CD14-positive monocyte (primary cell): ENCODE measurements at regions not wholly inside any gene's neighbourhood (a gene's known extent, or its start where the extent isn't known, plus 50 kb on each side); places are given as distances from the start of the nearest gene placed in this dataset.

Source experiments
- DNase-seq, 3 donors: peaks; one replicate each; pipeline ENCODE4 v3.0.0-alpha.2; 2011 to 2022
- H2AFZ ChIP-seq: 2 replicates; pipeline ENCODE4 v1.6.0; 2012; ENCODE audit warnings: mild to moderate bottlenecking, low read depth, low read length, inconsistent platforms; ENCODE audit not compliant: insufficient read depth, poor library complexity, severe bottlenecking
- H3K27ac ChIP-seq, 2 donors: 1 replicate in 1 of 2; 2 replicates in 1 of 2; pipeline ENCODE4 v1.5.1; 2012 to 2013; ENCODE audit warnings: low read length in 2 of 2, control low read depth in 1 of 2, inconsistent platforms in 1 of 2, low read depth in 1 of 2, mild to moderate bottlenecking in 1 of 2
- H3K27me3 ChIP-seq, 2 donors: one replicate each; pipeline versions ENCODE4 v1.6.0 to v1.6.1; 2011 to 2013; ENCODE audit warnings: low read length in 2 of 2; ENCODE audit not compliant: control insufficient read depth in 2 of 2, insufficient read depth in 2 of 2
- H3K36me3 ChIP-seq, 2 donors: replicated peaks in 1 of 2; 1 replicate in 1 of 2; 2 replicates in 1 of 2; pipeline versions ENCODE4 v1.5.1 to v1.6.1; 2012 to 2013; ENCODE audit warnings: low read length in 2 of 2, control low read depth in 1 of 2, inconsistent platforms in 1 of 2, mild to moderate bottlenecking in 1 of 2; ENCODE audit not compliant: insufficient read depth in 2 of 2, control insufficient read depth in 1 of 2
- H3K4me1 ChIP-seq, 2 donors: 1 replicate in 1 of 2; 2 replicates in 1 of 2; pipeline versions ENCODE4 v1.5.1 to v1.6.1; 2012 to 2013; ENCODE audit warnings: low read length in 2 of 2, control low read depth in 1 of 2, inconsistent platforms in 1 of 2, mild to moderate bottlenecking in 1 of 2, moderate library complexity in 1 of 2; ENCODE audit not compliant: insufficient read depth in 2 of 2, control insufficient read depth in 1 of 2
- H3K4me2 ChIP-seq: replicated peaks from 2 replicates; pipeline ENCODE3; 2012; ENCODE audit warnings: low read length, moderate library complexity, mild to moderate bottlenecking; ENCODE audit not compliant: poor library complexity, severe bottlenecking; ENCODE audit errors: extremely low read depth
- H3K4me3 ChIP-seq, 3 experiments: fragments of 200-600 bp in 1 of 3; sonication (generic) in 1 of 3; replicated peaks in 1 of 3; 1 replicate in 2 of 3; 2 replicates in 1 of 3; pipeline ENCODE4 v1.5.1; 2011 to 2013; ENCODE audit warnings: low read length in 3 of 3, mild to moderate bottlenecking in 3 of 3, control low read depth in 2 of 3, low read depth in 2 of 3, inconsistent platforms in 1 of 3, moderate library complexity in 1 of 3
- H3K79me2 ChIP-seq: 2 replicates; pipeline ENCODE4 v1.6.0; 2012; ENCODE audit warnings: mild to moderate bottlenecking, control low read depth, inconsistent platforms, low read length, moderate library complexity; ENCODE audit not compliant: insufficient read depth
- H3K9ac ChIP-seq: 2 replicates; pipeline ENCODE4 v1.6.0; 2017; ENCODE audit warnings: low read length, mild to moderate bottlenecking; ENCODE audit not compliant: insufficient read depth, poor library complexity, severe bottlenecking
- H3K9me3 ChIP-seq, 2 donors: replicated peaks in 1 of 2; 1 replicate in 1 of 2; 2 replicates in 1 of 2; pipeline versions ENCODE4 v1.5.1 to v1.6.1; 2012 to 2013; ENCODE audit warnings: low read length in 2 of 2, control low read depth in 1 of 2; ENCODE audit not compliant: control insufficient read depth in 1 of 2, insufficient read depth in 1 of 2
- H4K20me1 ChIP-seq: 2 replicates; pipeline ENCODE4 v1.6.0; 2012; ENCODE audit warnings: mild to moderate bottlenecking, low read length, control low read depth, moderate library complexity; ENCODE audit not compliant: insufficient read depth
- H3K27ac Mint-ChIP-seq, 7 donors: one replicate each; pipeline ENCODE4 v1.8.0; 2020; ENCODE audit warnings: mild to moderate bottlenecking in 7 of 7, mixed read lengths in 7 of 7, moderate library complexity in 6 of 7, inconsistent platforms in 2 of 7
- H3K27me3 Mint-ChIP-seq, 3 donors: one replicate each; pipeline ENCODE4 v1.8.0; 2021 to 2022; ENCODE audit warnings: low read depth in 3 of 3, mild to moderate bottlenecking in 3 of 3, mixed read lengths in 3 of 3, moderate library complexity in 3 of 3, inconsistent platforms in 1 of 3
- H3K36me3 Mint-ChIP-seq, 2 donors: one replicate each; pipeline ENCODE4 v1.8.0; 2020; ENCODE audit warnings: mixed read lengths in 2 of 2, inconsistent platforms in 1 of 2, mild to moderate bottlenecking in 1 of 2
- H3K4me1 Mint-ChIP-seq: one replicate; pipeline ENCODE4 v1.8.0; 2020; ENCODE audit warnings: mild to moderate bottlenecking, mixed read lengths
- H3K4me3 Mint-ChIP-seq, 2 donors: one replicate each; pipeline ENCODE4 v1.8.0; 2020; ENCODE audit warnings: mild to moderate bottlenecking in 2 of 2, mixed read lengths in 2 of 2, moderate library complexity in 1 of 2
- H3K9me3 Mint-ChIP-seq, 7 donors: one replicate each; pipeline ENCODE4 v1.8.0; 2020 to 2022; ENCODE audit warnings: mixed read lengths in 7 of 7, mild to moderate bottlenecking in 6 of 7, moderate library complexity in 6 of 7, inconsistent platforms in 2 of 7
- CTCF ChIP-seq: fragments of 200-600 bp; IDR thresholded peaks from one replicate; pipeline ENCODE4 v1.8.0; 2022; ENCODE audit warnings: antibody characterized with exemption, mild to moderate bottlenecking
- WGBS: methylation state at CpG from one replicate; pipeline ENCODE4 v1.1.5; 2013; ENCODE audit warnings: missing lambda C conversion rate; ENCODE audit not compliant: insufficient coverage; 5-methylcytosine and 5-hydroxymethylcytosine counted together
- intact Hi-C, 2 donors: fragments of 100-400 bp; cut with micrococcal nuclease; formaldehyde crosslinking; loops; one replicate each; pipeline versions ENCODE4 v1.15.0 to v1.15.1; 2023

GRCh38 chr5:156181656-156182055 is 145.3 kb upstream of the SGCD start:
- Histone ChIP-seq H3K4me3 (no peak overlapping the region), H3K27me3 (no peaks in the 10 kb centered on the region), H3K36me3 (no peaks in the 10 kb centered on the region), H3K4me2 (no peak overlapping the region), H2AFZ (no peak overlapping the region), H3K9me3 (no peaks in the 10 kb centered on the region), H3K27ac (no peak overlapping the region), H3K9ac (no peak overlapping the region), H3K4me1 (no peaks in the 10 kb centered on the region), H3K79me2 (no peaks in the 10 kb centered on the region), H4K20me1 (no peaks in the 10 kb centered on the region)
- DNase-seq = no peak
- Mint-ChIP-seq H3K9me3 (peaks cover 0 to 4% (median 2%) of the 10 kb centered on the region in 7 donors), H3K4me1 (no peaks in the 10 kb centered on the region), H3K36me3 (no peaks in the 10 kb centered on the region), H3K27ac (no peak overlapping the region), H3K4me3 (no peak overlapping the region), H3K27me3 (peaks cover 0 to 2% (median 0%) of the 10 kb centered on the region in 3 donors)
- intact Hi-C loops = no loop called here
- no peak for TF ChIP-seq CTCF
- 100% methylated on average over 1 of the region's 1 CpG for WGBS

GRCh38 chr5:156182174-156182967 is 144.6 kb upstream of the SGCD start:
- Histone ChIP-seq H3K9me3 (no peaks in the 10 kb centered on the region), H3K27me3 (no peaks in the 10 kb centered on the region), H4K20me1 (no peaks in the 10 kb centered on the region), H3K36me3 (no peaks in the 10 kb centered on the region), H3K79me2 (no peaks in the 10 kb centered on the region), H3K4me3 (no peak overlapping the region), H2AFZ (no peak overlapping the region), H3K27ac (no peak overlapping the region), H3K4me2 (no peak overlapping the region), H3K4me1 (no peaks in the 10 kb centered on the region), H3K9ac (no peak overlapping the region)
- DNase-seq = no peak
- Mint-ChIP-seq H3K4me3 (no peak overlapping the region), H3K27me3 (no peaks in the 10 kb centered on the region), H3K4me1 (no peaks in the 10 kb centered on the region), H3K9me3 (peaks cover 0 to 4% (median 2%) of the 10 kb centered on the region in 7 donors), H3K36me3 (no peaks in the 10 kb centered on the region), H3K27ac (no peak overlapping the region)
- TF ChIP-seq CTCF = no peak
- WGBS = no CpG with 5 or more reads among the region's 4 CpGs
- intact Hi-C loops = no loop called here
